Sciatic nerve (tissue), 2 donors: ENCODE measurements at regions not wholly inside any gene's neighbourhood (a gene's known extent, or its start where the extent isn't known, plus 50 kb on each side); places are given as distances from the start of the nearest gene placed in this dataset.
"Not testable (repeated sequence)": the region's sequence is repeated elsewhere in the genome, so short reads cannot be mapped to it uniquely, and the experiment has no call there.

Experiments
- ATAC-seq: fragments of 200-7000 bp; cut with Tn5 transposase; one replicate; pipeline ENCODE4 v1.9.1; 2020; ENCODE audit warnings: mild to moderate bottlenecking, moderate library complexity
- DNase-seq: peaks from one replicate; pipeline ENCODE4 v3.0.0-alpha.2; 2020; ENCODE audit warnings: low spot score
- intact Hi-C: fragments of 100-400 bp; cut with DNase I; formaldehyde crosslinking; loops from one replicate; pipeline ENCODE4 v1.14.2; 2022
- donor health status: DM: no; HTN: no; CAD: no.
- donor health status: DM: no; HTN: no; CAD: no.

GRCh38 chr6:134663356-134663755 lies 286.5 kb downstream of the ALDH8A1 start:
- ATAC-seq (no peak), DNase-seq (no peak)
- intact Hi-C loops: no loop called here

DNA sequence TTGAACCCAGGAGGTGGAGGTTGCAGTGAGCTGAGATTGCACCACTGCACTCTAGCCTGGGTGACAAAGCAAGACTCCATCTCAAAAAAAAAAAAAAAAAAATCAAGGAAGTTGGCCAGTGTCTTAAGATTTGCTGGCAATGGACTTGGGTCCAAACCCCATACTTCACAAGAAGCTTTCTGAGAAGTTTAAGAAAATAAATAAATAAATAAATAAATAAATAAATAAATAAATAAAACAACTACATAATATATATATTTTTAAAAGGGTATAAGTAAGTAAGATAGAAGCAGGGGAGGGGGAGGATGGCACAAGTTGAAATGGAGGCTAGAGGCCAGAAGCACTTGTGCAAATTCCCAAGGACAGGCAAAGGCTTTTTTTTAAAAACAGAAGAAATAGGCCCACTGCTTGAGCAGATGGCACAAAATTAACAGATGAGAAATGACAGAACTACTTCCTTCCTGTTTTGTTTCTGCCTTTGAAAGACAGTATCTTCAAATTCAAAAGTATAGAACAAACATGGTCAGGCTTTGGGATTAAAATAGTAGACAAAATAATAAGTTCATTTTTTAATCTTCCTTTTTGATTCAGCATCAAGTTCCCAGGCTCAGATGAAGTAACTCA lies 287.7 kb downstream of the ALDH8A1 start:
- DNase-seq: no peak
- ATAC-seq: no peak

DNA sequence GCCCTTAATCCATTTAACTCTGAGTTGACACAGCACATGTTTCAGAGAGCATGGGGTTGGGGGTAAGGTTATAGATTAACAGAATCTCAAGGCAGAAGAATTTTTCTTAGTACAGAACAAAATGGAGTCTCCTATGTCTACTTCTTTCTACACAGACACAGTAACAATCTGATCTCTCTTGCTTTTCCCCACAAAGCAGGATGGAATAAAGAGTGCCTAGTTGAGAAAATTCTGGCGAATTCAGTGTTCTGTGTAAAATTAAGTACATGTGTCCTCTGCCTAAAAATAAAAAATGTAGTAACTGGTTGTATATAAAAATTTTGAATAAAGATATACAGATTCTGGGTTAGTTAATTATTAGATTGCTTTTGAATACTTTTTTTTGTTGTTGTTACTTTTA lies 290.0 kb downstream of the ALDH8A1 start:
- intact Hi-C loops, ATAC-seq, DNase-seq: not testable (repeated sequence)

More for the DNA sequence above, 287.7 kb downstream of the ALDH8A1 start:
- intact Hi-C loops: no loop called here

GRCh38 chr6:134658596-134658995 lies 291.3 kb downstream of the ALDH8A1 start:
- intact Hi-C loops: no loop called here
- ATAC-seq (no peak), DNase-seq (no peak)

- intact Hi-C loops: no loop called here
- DNase-seq: no peak
- no peak for ATAC-seq
Measured at GRCh38 chr6:134657751-134658527, 292.0 kb downstream of the ALDH8A1 start.

DNA sequence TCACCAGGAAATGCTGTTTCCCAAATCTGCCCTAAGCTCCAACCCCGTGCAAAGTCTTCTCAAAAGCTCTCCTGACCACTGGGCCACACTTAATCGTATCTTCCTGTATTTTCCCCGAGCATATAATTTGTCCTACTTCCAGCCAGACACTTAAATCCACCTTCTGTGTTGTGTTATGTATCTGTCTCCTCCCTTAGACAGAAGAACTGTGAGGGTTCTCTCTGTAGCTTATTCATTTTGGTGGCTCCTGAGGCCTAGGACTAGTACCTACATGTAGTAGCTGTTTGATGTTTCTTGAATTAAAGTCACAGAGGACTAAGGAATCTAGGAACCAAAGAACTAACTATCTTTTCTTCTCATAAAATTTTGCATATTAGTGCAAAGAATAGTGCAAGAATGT lies 292.6 kb downstream of the ALDH8A1 start:
- ATAC-seq (no peak), DNase-seq (no peak)
- intact Hi-C loops: no loop called here

GRCh38 chr6:134654751-134655150 lies 295.1 kb downstream of the ALDH8A1 start:
- DNase-seq: no peak
- intact Hi-C loops: no loop called here

DNA sequence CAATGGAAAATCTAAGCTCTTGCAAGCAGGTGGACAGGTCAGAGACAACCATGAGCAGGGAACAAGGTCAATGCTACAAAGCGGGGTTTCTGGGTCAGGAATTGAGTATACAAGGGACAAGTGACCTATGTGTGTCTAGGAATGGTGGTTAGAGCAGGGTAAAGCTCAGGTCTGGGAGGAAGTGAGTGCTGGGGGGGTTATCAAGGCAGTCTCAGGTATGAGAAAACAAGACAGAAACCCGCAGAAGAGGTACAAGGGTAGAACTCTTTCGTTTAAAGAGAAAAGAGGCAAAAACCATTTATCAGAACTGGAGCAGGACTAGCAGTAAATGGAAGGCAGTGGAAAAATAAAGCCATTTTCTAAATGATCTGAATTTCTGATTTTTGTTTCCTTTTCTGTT lies 298.4 kb downstream of the ALDH8A1 start:
- no peak for DNase-seq
- ATAC-seq: no peak
- intact Hi-C loops: no loop called here

More at GRCh38 chr6:134654751-134655150, 295.1 kb downstream of the ALDH8A1 start:
- no peak for ATAC-seq

DNA sequence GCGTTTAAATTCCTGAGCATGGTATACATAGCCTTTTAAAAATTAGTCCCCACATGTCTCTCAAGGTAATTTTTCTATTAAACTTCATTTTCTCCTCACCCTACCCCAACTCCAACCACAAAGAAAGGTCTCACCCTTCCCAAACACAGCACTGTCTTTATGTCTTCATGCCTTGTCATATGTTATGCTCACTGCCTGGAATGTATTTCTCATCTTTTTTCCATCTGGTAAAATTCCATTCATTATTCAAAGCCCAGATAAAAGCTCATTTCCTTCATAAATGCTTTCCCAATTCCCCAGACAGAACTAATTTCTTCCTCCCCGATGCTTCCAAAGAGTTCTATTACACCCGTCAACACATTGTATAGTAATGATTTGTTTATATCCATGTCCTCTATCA lies 302.0 kb downstream of the ALDH8A1 start:
- no peak for DNase-seq
- intact Hi-C loops: no loop called here
- no peak for ATAC-seq

GRCh38 chr6:134642819-134643218 lies 307.1 kb downstream of the ALDH8A1 start:
- ATAC-seq: no peak
- intact Hi-C loops: loop anchor here (5.0 kb wide), 1 partner anchor 471 kb away; no protein-coding TSS in a partner anchor
- no peak for DNase-seq

DNA sequence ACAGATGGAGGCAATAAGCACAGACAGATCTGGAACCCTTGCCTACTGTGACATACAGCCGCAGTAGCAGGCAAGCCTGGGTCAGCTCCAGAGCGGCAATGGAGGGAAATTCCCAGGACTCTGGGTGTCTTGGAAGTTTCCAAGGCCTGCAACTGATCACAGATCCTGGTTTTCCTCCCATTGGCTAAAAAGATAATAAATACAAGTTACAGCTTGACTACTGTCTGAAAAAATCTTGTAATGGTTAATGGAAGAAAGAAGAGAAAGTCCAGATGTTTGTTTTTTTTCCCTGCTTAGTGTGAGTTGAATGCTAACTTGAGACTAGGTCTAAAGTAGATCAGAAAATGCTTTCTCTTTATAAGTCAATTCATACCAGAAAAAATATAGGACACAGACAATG lies 307.6 kb downstream of the ALDH8A1 start:
- no peak for DNase-seq
- no peak for ATAC-seq
- intact Hi-C loops: loop anchor here (5.0 kb wide), 1 partner anchor 470 kb away; no protein-coding TSS in a partner anchor

DNA sequence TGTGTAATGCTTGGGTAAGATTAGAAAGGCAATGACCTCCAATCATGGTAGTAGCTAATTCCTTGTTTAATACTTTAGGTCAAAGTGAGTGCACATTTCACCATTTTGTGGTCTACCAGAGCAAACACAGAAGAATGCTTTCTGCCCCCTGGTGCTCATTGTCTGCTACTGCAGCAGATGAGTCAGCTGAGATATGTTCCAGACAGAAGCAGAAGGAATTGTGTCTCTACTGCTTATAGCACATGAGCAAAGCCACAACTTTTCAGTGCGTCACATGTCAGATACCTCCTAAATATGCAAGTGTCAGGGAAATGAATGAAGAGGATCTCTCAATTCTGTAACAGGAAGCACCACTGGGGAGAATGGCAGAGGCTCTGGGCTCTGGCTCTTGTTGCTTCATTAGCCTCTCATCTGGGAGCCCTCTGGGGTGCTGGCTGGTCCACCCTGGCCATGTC lies 308.9 kb downstream of the ALDH8A1 start:
- intact Hi-C loops: loop anchor here (5.0 kb wide), 1 partner anchor 469 kb away; no protein-coding TSS in a partner anchor
- peak; percentile 90 for ATAC-seq
- DNase-seq: peak; percentile 85

- ATAC-seq (no peak), DNase-seq (no peak)
- intact Hi-C loops: loop anchor here (5.0 kb wide), 1 partner anchor 468 kb away; no protein-coding TSS in a partner anchor
Measured at GRCh38 chr6:134640229-134640628, 309.7 kb downstream of the ALDH8A1 start.

DNA sequence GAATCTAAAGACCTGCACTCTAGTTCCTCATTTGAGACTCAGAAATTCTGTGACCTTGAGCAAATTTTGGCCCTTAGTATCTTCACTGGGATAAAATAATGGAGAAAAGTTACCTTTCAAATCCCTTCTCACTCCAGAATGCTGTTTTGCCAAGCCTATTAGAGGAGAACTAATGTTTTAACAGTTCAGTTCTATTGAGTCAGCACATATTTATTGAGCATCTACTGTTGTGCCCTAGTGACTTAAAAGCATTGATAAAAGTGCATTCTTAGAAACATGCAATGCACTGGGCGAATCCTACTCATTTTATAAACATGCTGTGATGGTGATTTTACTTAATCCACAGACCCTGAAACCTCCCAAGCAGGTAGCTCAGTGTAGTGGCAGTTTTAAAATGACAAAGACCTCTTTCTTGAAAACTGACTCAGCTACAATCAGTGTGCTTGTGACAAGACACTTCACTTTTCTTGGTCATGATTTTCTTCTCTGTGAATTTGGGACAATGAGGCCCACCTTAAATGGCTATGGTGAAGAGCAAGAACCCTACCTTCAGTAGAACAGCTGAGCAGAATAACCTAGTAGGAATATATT lies 312.0 kb downstream of the ALDH8A1 start:
- intact Hi-C loops: no loop called here
- ATAC-seq: no peak
- DNase-seq: no peak

GRCh38 chr6:134637282-134637681 lies 312.6 kb downstream of the ALDH8A1 start:
- intact Hi-C loops: no loop called here
- ATAC-seq (no peak), DNase-seq (no peak)

DNA sequence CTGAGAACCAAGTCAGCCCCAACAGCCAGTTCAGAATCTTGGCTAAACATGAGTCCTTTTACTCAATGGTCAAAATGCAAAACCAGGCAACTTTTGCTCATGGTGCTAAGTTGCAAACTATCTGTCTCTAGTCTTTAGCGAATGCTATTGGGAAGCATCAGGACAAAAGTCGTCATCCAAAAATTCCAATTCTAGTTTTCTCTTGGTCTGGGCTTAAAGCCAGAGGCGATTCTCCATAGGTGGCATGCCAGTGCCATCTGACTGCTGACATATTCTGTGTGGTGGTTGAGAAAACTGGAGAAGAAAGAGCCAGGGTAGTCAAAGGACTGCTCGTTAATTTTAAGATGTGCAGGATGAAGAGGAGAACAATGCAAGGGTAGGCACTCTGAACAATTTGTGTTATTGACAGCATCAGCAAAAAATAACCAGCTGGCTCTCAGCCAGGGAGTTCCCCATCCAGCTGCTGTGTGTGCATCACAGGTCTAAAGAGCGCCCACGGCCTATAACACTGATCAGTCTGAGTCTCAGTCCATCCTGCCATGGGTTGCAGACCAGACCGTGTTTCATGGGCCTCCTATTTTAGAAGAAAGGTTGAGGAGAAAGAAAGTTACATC lies 313.6 kb downstream of the ALDH8A1 start:
- intact Hi-C loops: no loop called here
- DNase-seq (no peak), ATAC-seq (no peak)

GRCh38 chr6:134634966-134635365 lies 314.9 kb downstream of the ALDH8A1 start:
- no peak for ATAC-seq
- DNase-seq: no peak
- intact Hi-C loops: no loop called here

DNA sequence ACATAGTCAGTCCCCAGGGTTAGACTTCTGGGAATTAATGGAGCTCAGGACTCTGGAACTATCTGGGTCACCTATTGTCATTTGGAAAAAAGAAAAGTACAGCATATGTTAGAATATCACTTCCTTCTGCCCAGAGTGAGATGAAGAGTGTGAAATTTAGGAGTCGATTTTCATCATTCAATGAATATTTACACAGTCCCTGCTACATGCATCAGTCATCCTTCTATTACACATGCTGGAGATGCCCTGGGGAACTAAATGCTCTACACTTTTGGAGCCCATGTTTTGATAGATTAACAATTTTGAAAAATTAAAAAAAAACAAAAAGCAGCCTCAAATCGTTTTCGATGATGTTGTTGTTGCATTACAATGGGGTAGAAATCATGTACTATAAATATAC lies 315.4 kb downstream of the ALDH8A1 start:
- no peak for DNase-seq
- intact Hi-C loops: no loop called here
- ATAC-seq: no peak
